ENCODE measurements at regions not wholly inside any gene's neighbourhood (a gene's known extent, or its start where the extent isn't known, plus 50 kb on each side); places are given as distances from the start of the nearest gene placed in this dataset.

DNA sequence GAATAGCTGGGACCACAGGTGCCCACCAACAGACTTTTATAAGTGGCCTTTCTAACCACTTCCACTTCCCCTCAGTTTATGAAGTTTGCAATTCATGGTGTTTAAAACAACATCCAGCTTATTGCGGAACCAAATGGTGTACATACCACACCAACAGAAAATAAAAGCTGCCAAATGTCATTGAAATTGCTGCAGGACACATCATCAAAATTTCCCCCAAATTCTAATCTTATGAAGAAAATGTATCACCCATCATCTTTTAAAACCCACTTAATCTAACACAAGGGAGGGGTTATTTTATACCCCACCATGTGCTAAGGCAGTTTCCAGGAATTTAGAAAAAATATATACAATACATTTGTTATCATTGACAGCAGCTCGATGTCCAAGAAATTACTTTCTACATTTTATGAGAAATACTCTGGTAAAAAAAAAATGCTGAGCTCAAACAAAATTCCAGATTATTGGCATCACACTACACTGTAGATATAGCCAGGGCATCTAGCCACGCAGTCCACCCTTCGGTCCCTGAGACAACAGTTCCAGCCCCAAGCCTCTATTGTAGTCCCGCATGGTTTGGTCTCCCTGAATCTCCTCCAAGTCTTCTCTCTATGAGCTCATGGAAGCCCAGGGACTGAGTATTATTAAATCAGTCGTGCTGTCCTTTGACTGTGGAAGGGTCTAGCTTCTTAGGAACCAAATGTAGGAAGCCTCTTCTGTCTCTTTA is 372.8 kb upstream of the SLC30A5 start:
- DNase-seq (ENCODE audit: low spot score): no peak
- no peaks in the 10 kb centered on the region for H3K27me3 ChIP-seq (ENCODE audit: insufficient read depth)
- no peak for ATAC-seq
- H3K27ac ChIP-seq (ENCODE audit: low read depth): no peak overlapping the region
- no peak overlapping the region for H3K4me3 ChIP-seq
- TF ChIP-seq STAT1 (IDR thresholded peaks at IDR 0.05; ENCODE audit: unreplicated experiment) (no peak), CREB1 (CRISPR knock-in tag; IDR thresholded peaks at IDR 0.05; ENCODE audit: low read depth) (no peak), ZNF114 (CRISPR knock-in tag; IDR thresholded peaks at IDR 0.05) (no peak), JUNB (IDR thresholded peaks at IDR 0.05; ENCODE audit: unreplicated experiment) (no peak), ZNF331 (CRISPR knock-in tag; IDR thresholded peaks at IDR 0.05; ENCODE audit: low read depth) (no peak), EZH2 (IDR thresholded peaks at IDR 0.05; ENCODE audit: low read depth, unreplicated experiment) (no peak), EZH2phosphoT487 (IDR thresholded peaks at IDR 0.05; ENCODE audit: unreplicated experiment) (no peak), NANOG (IDR thresholded peaks at IDR 0.05; ENCODE audit: borderline replicate concordance) (no peak), POLR2AphosphoS5 (IDR thresholded peaks at IDR 0.05; ENCODE audit: low read depth) (no peak)
- TF ChIP-seq, protein P1, sequence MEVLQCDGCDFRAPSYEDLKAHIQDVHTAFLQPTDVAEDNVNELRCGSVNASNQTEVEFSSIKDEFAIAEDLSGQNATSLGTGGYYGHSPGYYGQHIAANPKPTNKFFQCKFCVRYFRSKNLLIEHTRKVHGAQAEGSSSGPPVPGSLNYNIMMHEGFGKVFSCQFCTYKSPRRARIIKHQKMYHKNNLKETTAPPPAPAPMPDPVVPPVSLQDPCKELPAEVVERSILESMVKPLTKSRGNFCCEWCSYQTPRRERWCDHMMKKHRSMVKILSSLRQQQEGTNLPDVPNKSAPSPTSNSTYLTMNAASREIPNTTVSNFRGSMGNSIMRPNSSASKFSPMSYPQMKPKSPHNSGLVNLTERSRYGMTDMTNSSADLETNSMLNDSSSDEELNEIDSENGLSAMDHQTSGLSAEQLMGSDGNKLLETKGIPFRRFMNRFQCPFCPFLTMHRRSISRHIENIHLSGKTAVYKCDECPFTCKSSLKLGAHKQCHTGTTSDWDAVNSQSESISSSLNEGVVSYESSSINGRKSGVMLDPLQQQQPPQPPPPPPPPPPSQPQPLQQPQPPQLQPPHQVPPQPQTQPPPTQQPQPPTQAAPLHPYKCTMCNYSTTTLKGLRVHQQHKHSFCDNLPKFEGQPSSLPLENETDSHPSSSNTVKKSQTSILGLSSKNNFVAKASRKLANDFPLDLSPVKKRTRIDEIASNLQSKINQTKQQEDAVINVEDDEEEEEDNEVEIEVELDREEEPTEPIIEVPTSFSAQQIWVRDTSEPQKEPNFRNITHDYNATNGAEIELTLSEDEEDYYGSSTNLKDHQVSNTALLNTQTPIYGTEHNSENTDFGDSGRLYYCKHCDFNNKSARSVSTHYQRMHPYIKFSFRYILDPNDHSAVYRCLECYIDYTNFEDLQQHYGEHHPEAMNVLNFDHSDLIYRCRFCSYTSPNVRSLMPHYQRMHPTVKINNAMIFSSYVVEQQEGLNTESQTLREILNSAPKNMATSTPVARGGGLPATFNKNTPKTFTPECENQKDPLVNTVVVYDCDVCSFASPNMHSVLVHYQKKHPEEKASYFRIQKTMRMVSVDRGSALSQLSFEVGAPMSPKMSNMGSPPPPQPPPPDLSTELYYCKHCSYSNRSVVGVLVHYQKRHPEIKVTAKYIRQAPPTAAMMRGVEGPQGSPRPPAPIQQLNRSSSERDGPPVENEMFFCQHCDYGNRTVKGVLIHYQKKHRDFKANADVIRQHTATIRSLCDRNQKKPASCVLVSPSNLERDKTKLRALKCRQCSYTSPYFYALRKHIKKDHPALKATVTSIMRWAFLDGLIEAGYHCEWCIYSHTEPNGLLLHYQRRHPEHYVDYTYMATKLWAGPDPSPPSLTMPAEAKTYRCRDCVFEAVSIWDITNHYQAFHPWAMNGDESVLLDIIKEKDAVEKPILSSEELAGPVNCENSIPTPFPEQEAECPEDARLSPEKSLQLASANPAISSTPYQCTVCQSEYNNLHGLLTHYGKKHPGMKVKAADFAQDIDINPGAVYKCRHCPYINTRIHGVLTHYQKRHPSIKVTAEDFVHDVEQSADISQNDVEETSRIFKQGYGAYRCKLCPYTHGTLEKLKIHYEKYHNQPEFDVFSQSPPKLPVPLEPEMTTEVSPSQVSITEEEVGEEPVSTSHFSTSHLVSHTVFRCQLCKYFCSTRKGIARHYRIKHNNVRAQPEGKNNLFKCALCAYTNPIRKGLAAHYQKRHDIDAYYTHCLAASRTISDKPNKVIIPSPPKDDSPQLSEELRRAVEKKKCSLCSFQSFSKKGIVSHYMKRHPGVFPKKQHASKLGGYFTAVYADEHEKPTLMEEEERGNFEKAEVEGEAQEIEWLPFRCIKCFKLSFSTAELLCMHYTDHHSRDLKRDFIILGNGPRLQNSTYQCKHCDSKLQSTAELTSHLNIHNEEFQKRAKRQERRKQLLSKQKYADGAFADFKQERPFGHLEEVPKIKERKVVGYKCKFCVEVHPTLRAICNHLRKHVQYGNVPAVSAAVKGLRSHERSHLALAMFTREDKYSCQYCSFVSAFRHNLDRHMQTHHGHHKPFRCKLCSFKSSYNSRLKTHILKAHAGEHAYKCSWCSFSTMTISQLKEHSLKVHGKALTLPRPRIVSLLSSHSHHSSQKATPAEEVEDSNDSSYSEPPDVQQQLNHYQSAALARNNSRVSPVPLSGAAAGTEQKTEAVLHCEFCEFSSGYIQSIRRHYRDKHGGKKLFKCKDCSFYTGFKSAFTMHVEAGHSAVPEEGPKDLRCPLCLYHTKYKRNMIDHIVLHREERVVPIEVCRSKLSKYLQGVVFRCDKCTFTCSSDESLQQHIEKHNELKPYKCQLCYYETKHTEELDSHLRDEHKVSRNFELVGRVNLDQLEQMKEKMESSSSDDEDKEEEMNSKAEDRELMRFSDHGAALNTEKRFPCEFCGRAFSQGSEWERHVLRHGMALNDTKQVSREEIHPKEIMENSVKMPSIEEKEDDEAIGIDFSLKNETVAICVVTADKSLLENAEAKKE (CRISPR knock-in tag; IDR thresholded peaks at IDR 0.05): no peak
- TF ChIP-seq, protein P2, sequence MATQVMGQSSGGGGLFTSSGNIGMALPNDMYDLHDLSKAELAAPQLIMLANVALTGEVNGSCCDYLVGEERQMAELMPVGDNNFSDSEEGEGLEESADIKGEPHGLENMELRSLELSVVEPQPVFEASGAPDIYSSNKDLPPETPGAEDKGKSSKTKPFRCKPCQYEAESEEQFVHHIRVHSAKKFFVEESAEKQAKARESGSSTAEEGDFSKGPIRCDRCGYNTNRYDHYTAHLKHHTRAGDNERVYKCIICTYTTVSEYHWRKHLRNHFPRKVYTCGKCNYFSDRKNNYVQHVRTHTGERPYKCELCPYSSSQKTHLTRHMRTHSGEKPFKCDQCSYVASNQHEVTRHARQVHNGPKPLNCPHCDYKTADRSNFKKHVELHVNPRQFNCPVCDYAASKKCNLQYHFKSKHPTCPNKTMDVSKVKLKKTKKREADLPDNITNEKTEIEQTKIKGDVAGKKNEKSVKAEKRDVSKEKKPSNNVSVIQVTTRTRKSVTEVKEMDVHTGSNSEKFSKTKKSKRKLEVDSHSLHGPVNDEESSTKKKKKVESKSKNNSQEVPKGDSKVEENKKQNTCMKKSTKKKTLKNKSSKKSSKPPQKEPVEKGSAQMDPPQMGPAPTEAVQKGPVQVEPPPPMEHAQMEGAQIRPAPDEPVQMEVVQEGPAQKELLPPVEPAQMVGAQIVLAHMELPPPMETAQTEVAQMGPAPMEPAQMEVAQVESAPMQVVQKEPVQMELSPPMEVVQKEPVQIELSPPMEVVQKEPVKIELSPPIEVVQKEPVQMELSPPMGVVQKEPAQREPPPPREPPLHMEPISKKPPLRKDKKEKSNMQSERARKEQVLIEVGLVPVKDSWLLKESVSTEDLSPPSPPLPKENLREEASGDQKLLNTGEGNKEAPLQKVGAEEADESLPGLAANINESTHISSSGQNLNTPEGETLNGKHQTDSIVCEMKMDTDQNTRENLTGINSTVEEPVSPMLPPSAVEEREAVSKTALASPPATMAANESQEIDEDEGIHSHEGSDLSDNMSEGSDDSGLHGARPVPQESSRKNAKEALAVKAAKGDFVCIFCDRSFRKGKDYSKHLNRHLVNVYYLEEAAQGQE (IDR thresholded peaks at IDR 0.05; ENCODE audit: unreplicated experiment): no peak
- TF ChIP-seq, protein P3, sequence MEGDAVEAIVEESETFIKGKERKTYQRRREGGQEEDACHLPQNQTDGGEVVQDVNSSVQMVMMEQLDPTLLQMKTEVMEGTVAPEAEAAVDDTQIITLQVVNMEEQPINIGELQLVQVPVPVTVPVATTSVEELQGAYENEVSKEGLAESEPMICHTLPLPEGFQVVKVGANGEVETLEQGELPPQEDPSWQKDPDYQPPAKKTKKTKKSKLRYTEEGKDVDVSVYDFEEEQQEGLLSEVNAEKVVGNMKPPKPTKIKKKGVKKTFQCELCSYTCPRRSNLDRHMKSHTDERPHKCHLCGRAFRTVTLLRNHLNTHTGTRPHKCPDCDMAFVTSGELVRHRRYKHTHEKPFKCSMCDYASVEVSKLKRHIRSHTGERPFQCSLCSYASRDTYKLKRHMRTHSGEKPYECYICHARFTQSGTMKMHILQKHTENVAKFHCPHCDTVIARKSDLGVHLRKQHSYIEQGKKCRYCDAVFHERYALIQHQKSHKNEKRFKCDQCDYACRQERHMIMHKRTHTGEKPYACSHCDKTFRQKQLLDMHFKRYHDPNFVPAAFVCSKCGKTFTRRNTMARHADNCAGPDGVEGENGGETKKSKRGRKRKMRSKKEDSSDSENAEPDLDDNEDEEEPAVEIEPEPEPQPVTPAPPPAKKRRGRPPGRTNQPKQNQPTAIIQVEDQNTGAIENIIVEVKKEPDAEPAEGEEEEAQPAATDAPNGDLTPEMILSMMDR (conservative IDR thresholded peaks at IDR 0.05; ENCODE audit: low read depth in 2 of 2): no peak
- TF ChIP-seq, protein P4, sequence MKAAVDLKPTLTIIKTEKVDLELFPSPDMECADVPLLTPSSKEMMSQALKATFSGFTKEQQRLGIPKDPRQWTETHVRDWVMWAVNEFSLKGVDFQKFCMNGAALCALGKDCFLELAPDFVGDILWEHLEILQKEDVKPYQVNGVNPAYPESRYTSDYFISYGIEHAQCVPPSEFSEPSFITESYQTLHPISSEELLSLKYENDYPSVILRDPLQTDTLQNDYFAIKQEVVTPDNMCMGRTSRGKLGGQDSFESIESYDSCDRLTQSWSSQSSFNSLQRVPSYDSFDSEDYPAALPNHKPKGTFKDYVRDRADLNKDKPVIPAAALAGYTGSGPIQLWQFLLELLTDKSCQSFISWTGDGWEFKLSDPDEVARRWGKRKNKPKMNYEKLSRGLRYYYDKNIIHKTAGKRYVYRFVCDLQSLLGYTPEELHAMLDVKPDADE (IDR thresholded peaks at IDR 0.05): no peak
- H3K9me3 Mint-ChIP-seq: peaks cover 11% of the 10 kb centered on the region
- H3K79me2 ChIP-seq (replicated peaks; ENCODE audit: insufficient read depth): no peaks in the 10 kb centered on the region
- no peaks in the 10 kb centered on the region for H3K4me1 Mint-ChIP-seq
- H4K20me1 ChIP-seq (replicated peaks; ENCODE audit: insufficient read depth): no peaks in the 10 kb centered on the region
- no peak overlapping the region for H3K4me3 Mint-ChIP-seq
- peaks cover 1% of the 10 kb centered on the region for H3K27me3 Mint-ChIP-seq (ENCODE audit: insufficient read depth, low read depth, poor library complexity)
- H3K4me1 ChIP-seq (ENCODE audit: insufficient read depth): no peaks in the 10 kb centered on the region
- H3F3A ChIP-seq (replicated peaks; ENCODE audit: low read depth): no peaks in the 10 kb centered on the region
- no peak overlapping the region for H3K4me2 ChIP-seq
- no peak overlapping the region for H3K27ac Mint-ChIP-seq
- peaks cover 8% of the 10 kb centered on the region; the same call in 1 of the 2 replicates for H3K9me2 ChIP-seq (ENCODE audit: insufficient read depth)
- peak overlapping the region; percentile 43; the same call in 1 of the 2 replicates for H2AFZ ChIP-seq
- peaks cover 10% of the 10 kb centered on the region; the same call in 1 of the 3 replicates for H3K36me3 Mint-ChIP-seq (ENCODE audit: low read depth)
- no peaks in the 10 kb centered on the region for H3K36me3 ChIP-seq (ENCODE audit: insufficient read depth)

Measured in GM23338 (cell line).